RPMI8226 (cell line): ENCODE measurements at regions not wholly inside any gene's neighbourhood (a gene's known extent, or its start where the extent isn't known, plus 50 kb on each side); places are given as distances from the start of the nearest gene placed in this dataset.
A peak's percentile ranks its signal among the peaks of the same experiment; 100 is the strongest.

Experiments used
- DNase-seq: peaks from one replicate; pipeline ENCODE4 v3.0.0-alpha.2; 2015

GRCh38 chr18:14905350-14905749 is 157.4 kb downstream of the ANKRD30B start:
- no peak for DNase-seq

GRCh38 chr18:14905979-14906378 is 158.0 kb downstream of the ANKRD30B start:
- DNase-seq: no peak

DNA sequence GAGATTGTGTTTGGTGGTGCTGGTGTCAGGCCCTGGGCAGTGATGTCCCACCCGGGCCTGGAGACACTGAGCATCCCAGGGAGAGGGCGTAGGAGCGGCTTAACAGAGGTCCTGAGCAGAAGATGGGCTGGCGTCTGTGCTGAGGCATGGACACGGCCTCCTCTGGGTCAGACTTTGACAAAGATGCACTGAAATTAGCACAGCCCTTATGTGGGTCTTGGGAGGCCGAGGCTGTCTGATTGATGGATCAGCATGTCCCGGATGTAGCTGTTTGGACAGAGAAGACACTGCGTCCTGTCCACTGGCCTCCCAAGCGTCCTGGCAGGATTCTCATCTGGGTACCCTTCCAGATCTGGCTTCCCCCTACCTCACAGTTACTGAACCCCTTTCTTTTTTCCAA is 159.4 kb downstream of the ANKRD30B start:
- DNase-seq: no peak

GRCh38 chr18:14908541-14908940 is 160.6 kb downstream of the ANKRD30B start:
- DNase-seq: no peak

DNA sequence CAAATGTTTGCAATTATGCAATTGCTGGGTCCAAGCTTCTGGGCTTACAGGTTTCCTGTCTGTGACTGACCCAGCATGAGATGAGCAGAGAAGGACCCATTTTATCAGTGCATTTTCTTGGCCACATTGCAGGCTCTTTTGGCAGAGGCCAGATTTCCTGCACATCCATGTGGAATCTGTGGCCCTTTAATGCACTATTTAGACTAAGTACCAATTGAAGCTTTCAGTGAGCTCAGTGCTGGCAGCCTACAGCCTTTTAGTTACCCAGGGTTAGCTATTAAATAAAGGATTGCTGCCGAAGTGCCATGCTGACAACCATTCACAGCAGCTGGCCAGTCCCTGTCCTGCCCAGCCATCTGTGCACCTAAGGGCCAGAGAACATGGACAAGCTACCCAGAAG is 165.0 kb downstream of the ANKRD30B start:
- no peak for DNase-seq

GRCh38 chr18:14914121-14914520 is 166.1 kb downstream of the ANKRD30B start:
- peak; percentile 0 for DNase-seq

DNA sequence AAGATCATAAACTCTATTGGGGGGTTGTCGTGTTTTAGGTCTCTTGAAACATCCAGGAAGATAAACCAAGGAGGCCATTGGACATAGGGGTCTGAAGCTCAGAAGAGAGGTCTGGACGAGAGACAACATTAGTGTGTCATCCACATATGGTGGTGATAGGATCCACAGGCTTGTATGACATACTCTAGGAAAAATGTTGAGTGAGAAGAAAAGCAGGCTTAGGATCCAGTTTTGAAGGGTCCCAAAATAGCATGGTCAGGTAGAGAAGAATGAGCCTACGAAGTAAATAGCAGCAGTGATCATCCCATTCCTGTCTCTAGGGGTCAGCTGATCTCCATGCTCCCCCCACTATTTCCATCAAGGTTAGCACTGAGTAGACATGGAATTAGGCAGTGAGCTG is 166.8 kb downstream of the ANKRD30B start:
- DNase-seq: peak; percentile 0

DNA sequence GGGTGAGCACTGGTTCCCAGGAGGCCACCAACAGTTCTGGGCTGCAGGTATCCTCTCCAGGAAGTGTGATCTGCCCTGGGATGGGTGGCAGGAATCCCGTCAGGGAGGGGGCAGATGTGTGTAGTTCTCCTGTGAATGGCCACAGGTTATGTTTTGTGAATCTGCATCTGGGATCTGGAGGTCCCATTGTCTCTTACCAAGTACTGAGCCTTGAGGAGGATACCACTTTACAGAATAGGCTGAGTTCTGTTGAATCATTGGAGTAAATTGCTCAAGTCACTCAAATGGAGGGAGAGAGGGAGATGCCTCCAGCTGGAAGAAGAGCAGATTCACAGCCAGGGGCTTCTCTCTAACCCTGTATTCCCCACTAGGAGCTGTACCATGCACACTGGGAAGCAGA is 168.2 kb downstream of the ANKRD30B start:
- DNase-seq: no peak

DNA sequence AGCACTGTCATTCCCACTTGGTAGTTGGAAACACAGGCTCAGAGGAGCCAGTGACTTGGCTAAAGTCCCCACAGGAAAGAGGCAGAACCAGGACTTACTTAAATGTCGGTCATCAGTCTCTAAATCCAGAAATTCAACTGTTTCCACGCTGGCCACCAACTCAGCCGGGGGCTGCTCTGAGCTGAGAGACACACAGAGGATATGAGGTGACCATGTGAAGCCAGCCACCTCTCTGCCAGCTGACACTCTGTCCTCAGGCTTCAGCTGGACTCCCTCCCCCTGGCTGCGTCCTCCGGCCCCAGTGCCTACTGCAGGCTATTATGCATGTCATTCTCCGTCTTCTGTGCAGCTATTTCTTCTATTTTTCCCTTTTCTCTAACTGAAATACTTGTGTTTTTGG is 168.9 kb downstream of the ANKRD30B start:
- DNase-seq: no peak

DNA sequence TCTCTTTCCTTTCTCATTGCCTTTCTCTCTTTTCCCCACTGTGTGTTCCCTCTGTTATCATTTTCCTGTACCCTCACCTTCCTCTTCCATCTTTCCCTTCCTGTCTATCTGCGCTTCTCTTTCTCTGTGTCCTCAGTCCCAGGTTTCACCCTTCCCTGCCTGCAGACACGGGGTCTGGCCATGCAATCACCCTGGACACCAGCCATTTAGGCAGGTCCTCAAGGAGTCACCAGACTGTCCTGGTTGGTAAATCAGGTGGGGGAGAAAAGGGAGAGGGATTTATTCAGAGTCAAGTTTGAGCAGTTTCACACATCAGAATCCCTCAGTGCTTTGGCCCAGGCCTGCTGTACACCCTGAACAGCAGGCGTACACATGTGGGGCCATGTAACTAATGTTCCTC is 169.3 kb downstream of the ANKRD30B start:
- no peak for DNase-seq

- DNase-seq: no peak
Measured at GRCh38 chr18:14919666-14920065, 171.7 kb downstream of the ANKRD30B start.

GRCh38 chr18:14921031-14921430 is 173.1 kb downstream of the ANKRD30B start:
- no peak for DNase-seq

- no peak for DNase-seq
Measured at GRCh38 chr18:14921547-14921946, 173.6 kb downstream of the ANKRD30B start.

DNA sequence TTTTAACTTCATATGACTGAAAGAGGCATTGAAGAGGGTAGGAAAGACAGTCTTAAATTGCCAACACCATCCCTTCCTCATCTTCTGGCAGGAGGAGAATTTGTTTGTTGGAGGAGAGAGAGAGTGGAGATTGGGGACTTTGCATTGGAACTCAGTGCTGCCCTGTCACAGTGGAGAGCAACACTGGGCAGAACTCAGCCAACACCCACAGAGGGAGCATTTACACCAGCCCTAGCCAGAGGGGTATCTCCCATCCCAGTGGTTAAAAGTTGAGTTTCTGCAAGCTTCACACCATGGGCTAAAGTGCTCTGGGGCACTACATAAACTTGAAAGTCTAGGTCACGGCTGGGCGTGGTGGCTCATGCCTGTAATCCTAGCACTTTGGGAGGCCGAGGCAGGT is 174.1 kb downstream of the ANKRD30B start:
- DNase-seq: no peak

DNA sequence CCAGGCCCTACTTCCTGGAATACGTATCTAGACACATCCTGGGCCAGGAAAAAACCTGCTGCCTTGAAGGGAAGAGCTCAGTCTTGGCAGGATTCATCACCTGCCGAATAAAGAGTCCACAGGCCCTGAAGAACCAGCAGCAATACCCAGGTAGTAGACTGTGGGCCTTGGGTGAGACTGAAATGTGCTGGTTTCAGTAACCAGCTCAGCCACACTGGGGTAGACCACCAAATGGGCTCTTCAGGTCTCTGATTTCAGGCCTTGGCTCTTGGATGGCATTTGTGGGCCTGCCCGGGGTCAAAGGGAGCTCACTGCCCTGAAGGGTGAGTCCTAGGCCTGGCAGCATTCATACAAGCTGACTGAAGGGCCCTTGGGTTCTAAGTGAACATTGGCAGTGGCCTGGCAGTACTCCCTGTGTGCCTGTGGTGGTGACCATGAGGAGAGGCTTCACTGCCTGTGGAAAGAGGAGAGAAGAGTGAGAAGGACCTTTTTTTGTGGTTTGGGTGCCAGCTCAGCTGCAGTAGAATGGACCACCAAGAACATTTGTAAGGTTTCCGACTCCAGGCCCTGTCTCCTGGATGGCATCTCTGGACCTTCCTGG is 175.1 kb downstream of the ANKRD30B start:
- no peak for DNase-seq

- no peak for DNase-seq
Measured at GRCh38 chr18:14924226-14924625, 176.3 kb downstream of the ANKRD30B start.

DNA sequence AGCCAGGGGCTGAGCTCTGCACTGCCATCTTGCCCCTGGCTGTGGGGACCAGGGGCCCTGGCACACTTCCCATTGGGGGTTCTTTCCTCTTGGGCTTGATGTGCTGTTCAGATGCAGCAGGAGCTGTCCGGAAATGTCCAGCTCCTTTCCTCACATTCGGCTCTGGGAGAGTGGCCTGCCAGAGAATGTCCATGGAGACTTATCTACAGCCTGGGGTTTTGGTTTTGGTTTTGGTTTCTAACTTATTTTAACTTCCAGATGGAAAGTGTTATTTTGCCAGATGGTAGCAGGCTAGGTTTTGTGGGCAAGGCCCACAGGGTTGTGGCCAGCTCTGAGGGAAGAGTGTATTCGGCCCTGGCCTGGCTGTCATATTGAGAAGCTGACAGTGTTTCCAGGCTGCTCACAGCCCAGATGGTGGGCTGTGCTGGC is 177.3 kb downstream of the ANKRD30B start:
- peak; percentile 91 for DNase-seq

- no peak for DNase-seq
Measured at GRCh38 chr18:14927701-14928100, 179.7 kb downstream of the ANKRD30B start.

- DNase-seq: no peak
Measured at GRCh38 chr18:14928396-14928795, 180.4 kb downstream of the ANKRD30B start.

DNA sequence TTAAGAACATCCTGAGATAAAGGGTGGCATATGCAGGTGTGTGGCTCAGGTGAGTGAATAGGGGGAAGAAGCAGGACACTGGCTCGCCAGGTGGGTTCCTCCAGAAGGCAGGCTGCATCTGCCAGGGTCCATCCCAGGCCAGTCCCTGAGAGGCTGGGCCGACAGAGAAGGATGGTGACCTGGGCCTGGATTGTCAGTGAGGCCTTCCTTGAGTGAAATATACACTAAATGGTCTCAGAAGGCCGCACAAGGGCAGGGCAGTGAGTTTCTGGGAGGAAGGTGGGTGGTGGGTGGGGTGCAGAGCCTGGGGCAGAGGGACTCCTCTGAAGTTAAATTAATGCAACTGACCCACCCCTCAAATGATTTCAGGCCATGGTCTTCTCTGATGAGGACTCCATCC is 182.1 kb downstream of the ANKRD30B start:
- DNase-seq: no peak

DNA sequence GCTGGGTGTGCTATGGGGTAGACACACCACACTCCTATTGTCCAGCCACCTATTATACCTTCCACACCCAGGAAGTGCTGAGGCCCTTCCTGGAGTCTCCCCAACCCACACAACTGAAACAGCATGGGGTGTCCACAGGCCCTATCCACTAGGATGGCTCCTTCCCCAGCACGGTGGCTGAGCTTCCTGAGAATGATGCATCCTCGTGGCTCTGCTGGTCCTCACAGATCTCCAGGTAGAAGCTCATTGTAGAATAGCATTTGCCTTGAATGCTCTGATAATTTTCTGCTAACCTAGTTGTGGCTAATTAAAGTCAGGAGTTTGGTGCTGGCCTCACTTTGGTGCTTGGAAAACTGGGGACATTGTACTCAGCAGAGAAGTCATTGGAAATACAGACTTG is 182.6 kb downstream of the ANKRD30B start:
- no peak for DNase-seq

- peak; percentile 82 for DNase-seq
Measured at GRCh38 chr18:14933049-14933851, 185.3 kb downstream of the ANKRD30B start.

- DNase-seq: peak; percentile 48
Measured at GRCh38 chr18:14933964-14934363, 186.0 kb downstream of the ANKRD30B start.

DNA sequence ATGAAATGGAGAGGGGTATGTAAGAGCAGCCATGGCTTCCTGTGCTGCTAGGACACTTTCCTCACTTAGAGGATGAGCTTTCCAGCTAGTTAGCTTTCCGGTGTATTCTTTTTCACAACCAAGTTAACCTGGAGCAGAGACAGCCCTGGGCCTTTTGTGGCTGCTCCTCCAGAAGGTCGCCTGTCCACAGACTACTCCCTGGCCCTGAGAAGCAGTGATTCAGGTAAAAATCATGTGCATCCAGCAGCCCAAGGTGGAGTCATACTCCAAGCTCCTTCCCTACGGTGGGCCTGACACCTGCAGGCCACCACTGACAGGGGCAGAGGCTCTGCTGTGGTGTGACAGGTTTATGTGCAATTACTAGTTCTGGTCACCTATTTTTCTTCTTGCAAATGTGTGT is 187.2 kb downstream of the ANKRD30B start:
- DNase-seq: no peak

GRCh38 chr18:14936313-14936712 is 188.3 kb downstream of the ANKRD30B start:
- DNase-seq: no peak
